CD4-positive, alpha-beta T cell treated with Interleukin-12 subunit alpha and Interleukin-12 subunit beta, for 1 hour (primary cell): ENCODE measurements at regions not wholly inside any gene's neighbourhood (a gene's known extent, or its start where the extent isn't known, plus 50 kb on each side); places are given as distances from the start of the nearest gene placed in this dataset.

Experiments
- DNase-seq: peaks from one replicate; pipeline ENCODE4 v3.0.0-alpha.2; 2020

DNA sequence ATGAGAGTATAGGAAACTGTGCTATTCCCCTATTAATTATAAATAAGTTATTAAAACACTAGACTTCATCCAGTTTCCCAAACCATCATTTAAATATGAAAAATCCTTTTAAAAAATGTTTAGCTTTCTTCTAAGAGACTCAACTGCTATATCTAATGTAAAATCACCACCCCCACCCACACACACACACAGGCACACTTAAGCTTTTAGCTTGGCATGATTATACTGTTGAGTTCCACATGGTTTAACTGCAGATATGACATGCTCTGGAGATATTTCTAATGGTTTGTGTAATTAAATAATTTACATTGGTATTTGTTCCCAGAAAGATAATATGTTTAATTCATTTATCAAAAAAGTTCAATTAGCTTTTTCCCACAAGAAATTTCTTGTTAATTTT lies 1700.1 kb upstream of the SLC10A2 start:
- DNase-seq: no peak

DNA sequence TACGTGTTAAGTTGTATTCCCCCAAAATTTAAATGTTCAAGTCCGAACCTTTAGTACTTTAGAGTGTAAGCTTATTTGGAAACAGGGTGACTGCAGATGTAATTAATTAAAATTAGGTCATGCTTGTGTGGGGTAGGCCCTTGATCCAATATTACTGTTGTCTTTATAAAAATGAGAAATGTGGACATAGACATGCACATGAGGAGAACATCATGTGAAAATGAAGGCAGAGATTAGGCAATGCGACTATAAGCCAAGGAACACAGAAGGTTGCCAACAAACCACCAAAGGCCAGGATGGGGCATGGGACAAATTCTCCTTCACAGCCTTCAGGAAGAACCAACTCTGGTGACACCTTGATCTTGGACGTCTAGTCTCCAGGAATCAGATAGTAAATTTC lies 1698.4 kb upstream of the SLC10A2 start:
- no peak for DNase-seq

DNA sequence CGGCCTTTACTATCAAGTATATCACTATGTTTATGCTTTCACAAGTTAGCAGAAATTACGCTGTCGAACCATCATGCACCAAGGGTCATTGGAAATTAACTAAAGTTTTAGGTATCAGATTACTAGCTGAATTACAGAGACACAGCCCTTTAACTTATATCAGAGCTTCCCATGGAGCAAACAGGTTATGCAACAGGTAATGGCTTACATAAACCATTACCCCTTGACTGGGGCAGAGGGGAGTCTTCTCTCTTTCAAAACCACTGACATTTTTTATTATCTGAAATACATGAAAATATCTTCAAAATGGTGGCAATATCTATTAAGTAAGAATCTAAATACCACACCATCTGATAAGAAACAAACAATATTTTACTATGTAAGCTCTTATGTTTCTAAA lies 1692.9 kb upstream of the SLC10A2 start:
- DNase-seq: no peak

DNA sequence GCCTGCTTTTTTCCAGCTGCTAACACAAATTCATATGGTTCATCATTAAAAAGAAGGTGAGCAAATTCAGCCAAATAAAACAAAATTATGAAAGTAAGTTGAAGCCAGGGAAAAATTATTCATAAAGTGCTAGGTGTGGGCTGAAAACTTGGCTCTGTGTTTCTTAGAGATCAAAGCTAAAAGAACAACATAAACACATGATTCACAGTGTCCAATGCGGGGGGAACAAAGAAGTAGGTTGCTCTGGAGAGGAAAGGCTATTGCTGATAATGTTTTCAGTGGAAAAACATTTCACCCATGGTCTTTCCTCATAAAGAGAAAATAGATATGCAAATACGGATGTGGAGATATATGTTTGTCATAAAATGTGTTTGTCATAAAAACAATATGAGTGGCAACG lies 1691.5 kb upstream of the SLC10A2 start:
- DNase-seq: no peak

DNA sequence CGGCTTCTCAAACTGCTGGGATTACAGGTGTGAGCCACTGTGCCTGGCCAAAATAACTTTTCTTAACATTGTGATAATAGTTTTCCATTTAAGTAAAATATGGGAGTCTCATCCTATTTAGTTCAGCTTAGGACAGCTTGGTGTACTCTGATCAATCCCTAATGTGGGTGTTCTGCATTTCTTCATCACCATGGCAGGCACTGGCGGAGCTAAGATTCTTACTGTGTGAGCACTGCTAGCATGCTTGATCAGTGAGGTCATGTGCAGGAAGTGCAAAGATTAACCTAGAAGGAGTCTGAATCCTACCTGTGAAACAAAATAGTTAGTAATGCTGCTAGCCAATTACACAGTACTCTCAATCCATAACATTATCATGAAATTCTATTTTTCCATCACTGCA lies 1684.2 kb upstream of the SLC10A2 start:
- no peak for DNase-seq

DNA sequence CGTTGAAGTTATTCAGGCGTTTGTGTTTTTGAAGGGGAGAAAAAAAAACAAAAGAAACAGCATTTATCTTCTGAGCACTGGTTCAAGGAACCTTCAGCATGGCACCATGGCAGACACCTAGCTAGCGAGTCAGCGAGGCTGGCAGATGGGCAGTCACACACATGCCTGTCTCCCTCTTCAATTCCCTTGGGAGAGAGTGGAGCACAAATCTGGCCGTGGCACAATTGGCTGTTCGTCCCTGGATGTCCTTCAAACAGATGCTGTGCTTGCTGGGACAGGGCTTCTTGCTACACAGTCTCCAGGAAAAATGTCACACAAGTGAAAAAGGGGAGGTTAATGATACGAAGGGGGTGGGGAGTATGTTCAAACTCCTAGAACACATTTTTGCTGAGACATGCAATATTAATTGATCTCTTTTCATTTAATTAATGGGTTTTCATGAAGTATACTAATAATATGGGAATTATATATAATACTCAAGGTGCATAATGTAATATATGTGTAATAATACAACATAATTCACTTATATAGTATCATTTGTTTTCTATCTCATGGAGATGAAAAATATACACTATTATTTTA lies 1674.5 kb upstream of the SLC10A2 start:
- no peak for DNase-seq

DNA sequence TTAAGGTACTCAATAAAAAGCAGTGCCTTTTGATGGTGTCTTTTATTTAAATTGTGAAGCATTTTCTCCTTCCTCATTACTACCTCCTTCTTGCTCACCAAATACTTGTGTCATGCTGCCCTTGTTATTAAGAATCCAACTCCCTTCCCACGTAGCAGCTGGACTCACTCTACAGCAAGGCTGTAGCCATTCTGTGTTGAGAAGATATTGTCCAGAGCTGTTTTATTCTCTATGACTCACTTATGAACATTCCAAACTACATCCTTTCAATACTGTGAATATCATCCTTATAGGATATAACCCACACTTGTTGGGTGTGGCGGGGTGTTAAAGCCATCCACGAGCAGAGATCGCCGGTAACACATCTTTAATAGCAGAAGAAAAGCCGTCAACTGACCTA lies 1671.5 kb upstream of the SLC10A2 start:
- no peak for DNase-seq

DNA sequence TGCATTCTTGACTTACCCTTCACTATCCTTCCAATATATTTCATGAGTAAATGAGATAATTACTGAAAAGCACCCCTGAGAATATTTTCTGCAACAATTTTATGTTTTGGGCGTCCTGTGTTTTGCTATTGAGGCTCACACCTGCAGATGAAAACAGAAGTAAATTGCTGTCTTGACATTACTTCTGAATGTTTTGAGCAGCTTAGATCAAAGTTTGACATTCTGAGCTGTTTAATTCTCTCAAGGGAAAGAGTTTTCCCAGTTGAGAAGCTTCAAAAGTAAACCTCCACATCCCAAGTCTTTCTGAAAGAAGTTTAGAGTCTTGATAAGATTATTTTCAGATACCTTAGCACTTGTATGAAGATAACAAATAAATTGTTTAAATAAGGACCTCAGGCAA lies 1667.2 kb upstream of the SLC10A2 start:
- no peak for DNase-seq

DNA sequence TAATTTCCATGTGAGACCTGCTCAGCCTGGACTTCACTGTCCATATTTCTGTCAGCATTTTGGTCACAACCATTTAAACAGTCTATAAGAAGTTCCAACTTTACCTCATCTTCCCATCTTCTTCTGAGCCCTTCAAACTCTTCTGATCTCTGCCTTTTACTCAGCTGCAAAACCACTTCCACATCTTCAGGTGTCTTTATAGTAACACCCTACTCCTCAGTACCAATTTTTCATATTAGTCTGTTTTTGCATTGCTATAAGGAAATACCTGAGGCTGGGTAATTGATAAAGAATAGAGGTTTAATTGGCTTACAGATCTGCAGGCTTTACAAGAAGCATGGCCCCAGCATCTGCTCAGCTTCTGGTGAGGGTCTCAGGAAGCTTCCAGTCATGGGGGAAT lies 1648.9 kb upstream of the SLC10A2 start:
- DNase-seq: no peak

DNA sequence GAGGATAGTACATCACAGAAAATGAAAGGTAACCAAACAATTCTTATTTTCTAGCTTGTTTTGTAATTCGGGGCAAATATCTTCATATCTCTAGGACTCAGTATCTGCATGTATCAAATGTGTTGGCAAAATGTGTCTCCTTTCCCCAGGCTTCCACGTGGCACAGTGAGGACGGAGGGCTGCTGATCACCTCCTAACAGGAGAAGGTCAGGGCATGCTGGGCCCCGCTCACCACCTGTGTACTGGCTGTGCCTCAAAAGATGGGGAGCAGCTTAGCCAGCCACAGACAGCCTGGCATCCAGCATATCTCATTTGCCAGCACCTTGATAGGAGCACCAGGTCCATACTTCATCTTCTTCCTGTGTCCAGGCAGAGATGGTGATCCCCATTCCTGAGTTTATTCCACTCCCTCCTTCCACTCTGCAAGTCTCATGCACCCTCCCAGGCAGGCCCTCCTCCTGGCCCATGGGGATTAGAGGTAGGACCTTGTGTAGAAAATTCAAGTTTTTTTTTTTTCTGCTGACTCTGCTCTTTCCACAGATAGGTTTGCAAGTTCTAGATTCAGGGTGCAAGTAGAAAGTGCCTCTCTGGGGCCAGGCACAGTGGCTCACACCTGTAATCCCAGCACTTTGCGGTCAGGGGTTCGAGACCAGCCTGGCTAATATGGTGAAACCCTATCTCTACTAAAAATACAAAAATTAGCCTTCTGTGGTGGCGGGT lies 1639.0 kb upstream of the SLC10A2 start:
- no peak for DNase-seq

DNA sequence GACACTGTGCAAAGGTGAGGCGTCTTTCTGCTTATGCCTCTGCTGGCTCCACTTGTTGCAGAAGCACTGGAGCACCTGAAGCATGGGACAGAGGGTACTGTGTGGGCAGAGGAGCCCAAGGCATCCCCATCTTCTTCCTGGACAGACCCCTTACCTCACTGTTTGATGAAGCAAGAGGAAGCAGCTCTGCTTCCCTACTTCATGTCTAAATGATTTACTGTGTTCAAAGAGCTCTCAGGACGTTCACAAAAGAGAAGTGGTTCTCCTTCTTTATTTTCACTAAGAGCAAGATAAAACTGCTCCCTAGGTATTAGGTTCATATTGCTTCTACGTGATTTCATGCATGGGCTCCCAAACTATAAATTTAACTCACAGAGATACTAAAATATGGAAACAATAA lies 1635.4 kb upstream of the SLC10A2 start:
- DNase-seq: no peak

DNA sequence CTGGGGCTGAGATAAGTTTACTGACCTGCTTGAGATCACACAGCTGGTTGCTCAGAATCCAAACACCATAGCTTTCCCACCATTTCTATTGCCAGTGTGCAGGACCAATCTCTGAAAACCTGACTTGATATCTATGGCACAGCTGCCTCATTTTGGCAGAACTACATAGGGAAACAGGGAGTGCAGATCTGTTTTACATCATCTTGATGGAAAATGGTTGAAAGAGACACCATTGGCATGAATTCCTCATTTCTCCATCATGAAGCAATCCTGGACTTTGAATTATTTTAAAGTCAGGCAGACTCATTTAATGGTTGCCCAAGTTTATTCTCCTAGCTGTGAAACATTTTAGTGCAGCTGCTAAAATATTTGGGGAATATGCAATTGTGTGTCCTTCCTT lies 1628.2 kb upstream of the SLC10A2 start:
- no peak for DNase-seq

DNA sequence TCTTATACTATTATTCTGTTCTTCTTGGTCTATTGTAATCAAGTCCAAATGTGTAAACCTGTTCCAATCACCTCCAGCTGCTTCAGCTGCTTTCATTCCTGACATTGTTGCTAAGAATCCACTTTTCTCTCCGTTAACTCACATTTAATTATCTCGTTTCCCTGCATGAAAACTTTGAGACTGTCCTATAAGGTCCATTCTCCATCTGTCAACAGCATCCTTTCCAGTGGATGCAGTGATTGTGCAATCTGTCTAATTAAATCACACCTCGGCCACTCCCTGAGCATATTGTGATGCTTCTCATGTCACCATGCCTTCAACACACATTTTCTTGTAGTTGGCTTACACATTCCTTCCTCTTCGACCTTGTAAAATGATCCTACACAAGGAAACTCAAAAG lies 1626.9 kb upstream of the SLC10A2 start:
- DNase-seq: no peak

DNA sequence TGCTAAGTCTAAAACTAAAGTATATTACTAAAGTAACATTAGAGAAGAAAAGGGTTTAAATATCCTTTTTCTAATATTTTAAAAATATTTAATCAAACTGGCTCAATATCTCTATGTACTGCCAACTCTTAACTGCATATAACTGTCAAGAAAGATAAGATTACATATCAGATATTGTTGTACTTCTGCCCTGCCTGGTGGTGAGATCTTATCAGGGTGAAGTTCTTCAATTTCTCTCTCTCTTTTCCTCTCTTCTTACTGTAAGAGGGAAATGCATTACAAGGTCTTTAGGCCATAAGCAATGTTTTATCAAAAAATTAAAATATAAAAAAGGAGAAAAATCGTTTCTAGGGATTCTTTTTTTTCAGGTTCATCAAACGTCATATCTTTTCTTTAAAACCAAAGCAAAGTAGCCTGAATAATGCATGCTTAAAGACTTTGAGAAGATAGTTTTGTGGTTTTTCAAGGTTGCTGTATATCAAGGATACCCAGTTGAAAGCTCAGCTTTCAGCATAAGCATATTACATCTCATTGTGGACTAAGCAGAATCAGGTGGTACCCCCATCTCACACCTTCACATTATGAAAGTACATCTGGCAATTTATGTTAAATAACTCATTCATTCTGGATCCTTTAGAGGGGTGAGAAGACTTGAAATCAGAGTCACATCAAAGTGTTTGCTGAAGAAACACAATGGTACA lies 1625.7 kb upstream of the SLC10A2 start:
- no peak for DNase-seq

DNA sequence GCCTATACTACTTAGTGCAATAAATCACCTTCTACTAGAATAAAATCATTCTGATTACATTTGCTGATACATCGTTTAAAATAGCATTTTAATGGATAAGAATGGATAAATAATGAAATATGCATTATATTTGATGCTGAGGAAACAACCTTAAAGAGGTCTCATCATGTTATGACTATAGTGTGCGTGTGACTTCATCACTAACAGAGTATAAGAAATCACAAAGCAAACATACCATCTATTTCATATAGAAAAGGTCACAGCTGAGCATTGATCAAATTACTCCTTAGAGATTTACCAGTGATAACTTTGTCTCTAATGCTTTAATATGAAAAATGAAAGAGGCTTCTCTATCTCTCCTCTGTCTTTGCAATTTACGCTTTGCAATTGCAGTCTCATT lies 1620.3 kb upstream of the SLC10A2 start:
- no peak for DNase-seq

DNA sequence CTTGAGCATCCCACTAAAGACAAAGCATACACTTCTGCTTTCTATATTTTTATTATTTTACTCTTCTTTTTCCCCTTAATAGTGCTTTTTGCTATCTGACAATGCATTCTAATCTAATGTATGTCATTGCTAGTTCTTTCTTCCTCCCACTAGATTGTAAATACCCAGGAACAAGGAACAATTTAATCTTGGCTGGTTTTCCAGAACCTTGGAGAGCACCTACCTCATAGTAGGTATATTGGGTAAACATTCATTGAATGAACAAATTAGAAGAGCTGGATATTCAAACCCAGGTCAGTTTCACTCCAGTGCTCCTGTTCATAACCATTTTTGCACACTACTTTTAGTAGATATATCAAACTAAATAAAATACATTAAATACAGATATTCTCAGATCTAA lies 1617.6 kb upstream of the SLC10A2 start:
- no peak for DNase-seq

DNA sequence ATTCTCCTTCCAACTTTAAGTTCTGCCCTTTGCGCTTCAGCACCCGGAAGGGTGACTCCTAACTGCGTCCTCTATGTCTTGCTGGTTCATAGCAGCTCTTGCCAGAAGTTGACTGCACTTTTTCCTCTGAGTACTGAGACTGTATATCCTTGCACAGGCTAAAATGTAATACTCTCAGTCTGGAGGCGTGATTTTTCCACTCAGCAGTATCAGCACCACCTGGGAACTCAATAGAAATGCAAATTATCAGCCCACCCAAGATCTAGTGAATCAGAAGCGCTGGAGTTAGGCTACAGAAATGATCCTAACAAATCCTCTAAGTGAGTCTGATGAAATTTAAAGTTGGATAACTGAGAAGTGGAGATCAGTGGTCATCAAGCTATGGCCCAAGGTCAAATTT lies 1611.9 kb upstream of the SLC10A2 start:
- no peak for DNase-seq

DNA sequence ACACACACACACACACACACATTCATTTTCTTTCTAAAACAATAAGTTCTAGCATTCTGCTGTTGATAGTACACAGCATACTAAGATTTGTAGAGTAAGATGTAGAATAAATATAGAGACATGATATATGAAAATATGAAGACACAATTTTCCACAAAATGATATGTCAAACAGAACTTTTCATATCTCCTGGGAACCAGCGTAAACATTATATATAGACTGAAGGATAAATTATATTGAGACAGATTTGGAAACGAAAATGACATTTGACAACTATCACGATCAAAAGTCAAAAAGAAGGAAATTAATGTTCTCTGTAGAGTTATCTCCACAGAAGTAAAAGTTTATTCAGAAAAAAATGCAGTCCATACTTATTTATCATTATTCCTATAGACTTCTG lies 1605.7 kb upstream of the SLC10A2 start:
- DNase-seq: no peak

DNA sequence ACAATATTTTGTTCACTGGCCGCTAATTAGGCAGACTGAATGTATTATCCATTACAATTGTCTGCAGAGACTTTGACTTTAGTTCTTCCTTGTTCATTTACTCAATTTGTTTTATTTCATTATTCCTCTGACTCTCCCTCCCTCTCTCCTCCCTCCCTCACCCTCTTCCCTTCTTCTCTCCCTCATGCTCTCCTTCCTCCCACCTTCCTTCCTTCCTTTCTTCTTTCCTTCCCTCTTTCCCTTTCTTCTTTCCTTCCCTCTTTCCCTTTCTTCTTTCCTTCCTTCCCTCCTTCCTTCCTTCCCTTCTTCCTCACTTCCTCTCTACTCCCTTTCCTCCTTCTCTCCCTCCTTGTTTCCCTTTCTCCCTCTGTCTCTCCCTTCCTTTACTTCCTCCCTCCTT lies 1591.0 kb upstream of the SLC10A2 start:
- no peak for DNase-seq

DNA sequence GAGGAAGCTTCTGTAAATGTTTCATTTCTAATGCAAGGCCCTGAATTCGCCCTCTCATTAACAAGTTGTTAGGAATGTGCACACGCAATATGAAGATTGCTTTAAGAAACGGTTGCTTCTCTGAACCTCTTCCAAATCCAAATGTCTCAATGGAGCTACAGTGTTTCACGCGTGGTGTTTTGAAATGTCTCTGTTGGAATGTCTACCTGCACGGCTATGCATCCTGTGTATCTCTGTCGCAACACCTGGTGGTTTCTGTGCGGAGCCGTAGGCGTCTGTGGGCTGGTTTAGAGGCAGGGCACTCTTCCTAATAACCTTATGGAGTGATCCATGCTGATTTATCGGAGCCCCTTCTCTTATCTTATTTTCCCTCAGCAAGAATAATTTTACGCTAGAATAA lies 1584.2 kb upstream of the SLC10A2 start:
- no peak for DNase-seq

DNA sequence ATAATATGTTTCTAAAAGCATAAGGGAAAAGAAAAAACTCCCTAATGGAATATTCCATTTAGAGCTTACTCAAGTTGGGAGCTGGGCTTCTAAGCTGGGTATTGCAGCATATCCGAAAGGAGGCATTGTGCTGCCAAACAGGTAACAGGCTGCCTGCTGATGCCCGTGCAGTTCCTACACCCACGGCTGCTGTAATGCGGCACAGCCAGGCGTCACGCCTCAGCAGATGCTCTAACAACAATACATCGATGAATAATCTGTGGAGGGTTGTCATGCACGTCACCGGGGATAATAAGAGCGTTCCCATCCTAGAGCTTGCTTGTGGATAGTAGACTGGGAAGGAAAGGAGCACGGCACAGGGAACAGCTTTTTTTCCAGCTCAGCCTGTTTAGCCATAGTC lies 1582.1 kb upstream of the SLC10A2 start:
- DNase-seq: no peak

DNA sequence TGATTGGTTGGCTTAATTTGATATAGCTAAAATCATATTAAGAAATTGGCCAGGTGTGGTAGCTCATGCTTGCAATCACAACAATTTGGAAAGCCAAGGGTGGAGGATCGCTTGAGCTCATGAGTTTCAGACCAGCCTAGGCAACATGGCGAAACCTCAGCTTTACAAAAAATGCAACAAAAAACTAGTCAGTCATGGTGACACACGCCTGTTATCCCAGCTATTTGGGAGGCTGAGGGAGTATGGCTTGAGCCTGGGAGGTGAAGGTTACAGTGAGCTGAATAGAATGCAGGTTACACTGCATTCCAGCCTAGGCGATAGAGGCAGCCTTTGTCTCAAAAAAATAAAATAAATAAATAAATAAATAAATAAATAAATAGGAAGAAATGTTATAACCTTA lies 1579.6 kb upstream of the SLC10A2 start:
- no peak for DNase-seq

DNA sequence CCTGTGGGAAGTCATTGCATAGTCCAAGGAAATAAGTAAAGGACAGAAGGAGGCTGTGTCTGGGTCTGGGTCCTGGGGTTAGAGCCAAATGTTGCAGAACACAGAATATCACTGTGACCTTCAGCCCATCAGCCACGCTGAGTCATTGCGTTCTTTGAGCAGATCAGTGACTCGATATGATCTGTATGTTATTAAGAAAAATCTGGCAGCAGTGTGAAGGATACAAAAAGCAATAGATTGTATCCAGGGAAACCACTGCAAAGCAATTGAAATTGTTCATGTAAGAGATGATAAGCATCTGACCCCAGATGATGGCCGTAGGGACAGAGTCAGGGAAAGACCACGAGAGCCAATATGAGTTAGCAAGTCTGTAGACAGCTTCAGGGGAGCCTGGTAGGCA lies 1575.1 kb upstream of the SLC10A2 start:
- no peak for DNase-seq

DNA sequence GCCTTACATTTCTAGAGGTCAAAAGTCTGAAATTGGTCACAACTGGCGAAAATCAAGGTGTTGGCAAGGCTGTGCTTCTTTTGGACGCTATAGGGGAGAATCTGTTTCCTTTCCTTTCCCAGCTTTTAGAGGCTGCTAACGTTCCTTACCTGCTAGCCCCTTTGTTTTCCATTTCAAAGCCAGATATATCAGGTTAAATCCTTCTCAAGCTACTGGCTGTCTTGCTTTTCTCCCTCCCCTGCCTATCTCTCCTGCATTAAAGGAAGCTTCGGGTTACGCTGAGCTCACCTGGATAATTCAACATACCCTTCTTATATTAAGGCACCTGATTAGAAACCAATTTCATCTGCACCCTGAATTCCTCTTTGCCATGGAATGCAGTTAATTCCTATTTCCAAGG lies 1569.7 kb upstream of the SLC10A2 start:
- DNase-seq: no peak

DNA sequence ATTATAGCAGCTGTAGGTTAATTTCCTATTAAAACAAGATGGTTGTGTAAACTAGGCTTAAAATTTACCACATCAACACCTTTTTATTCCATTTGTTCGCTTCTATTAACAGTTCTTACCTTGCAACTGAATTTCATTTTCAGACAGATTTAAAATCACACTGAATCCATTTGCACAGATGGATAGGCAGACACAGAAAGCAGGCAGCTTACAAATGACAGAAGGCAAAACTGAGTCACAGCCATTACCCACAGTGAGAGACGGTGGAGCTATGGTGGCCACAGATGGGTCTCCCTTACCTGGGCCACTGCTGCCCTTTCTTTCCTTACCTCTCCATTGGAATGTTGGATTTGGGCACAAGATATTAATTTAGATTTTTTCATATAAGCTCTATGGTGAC lies 1567.8 kb upstream of the SLC10A2 start:
- no peak for DNase-seq
